ENCODE measurements at regions not wholly inside any gene's neighbourhood (a gene's known extent, or its start where the extent isn't known, plus 50 kb on each side); places are given as distances from the start of the nearest gene placed in this dataset.

GRCh38 chr17:69880591-69881112, 194.4 kb upstream of the KCNJ16 start:
- TF ChIP-seq POLR2AphosphoS5 (IDR thresholded peaks at IDR 0.05) (no peak), CTCF (IDR thresholded peaks at IDR 0.05) (no peak), POLR2A (IDR thresholded peaks at IDR 0.05) (no peak)

Measured in gastroesophageal sphincter (tissue), 3 donors.